GM23248 (cell line): ENCODE measurements at regions not wholly inside any gene's neighbourhood (a gene's known extent, or its start where the extent isn't known, plus 50 kb on each side); places are given as distances from the start of the nearest gene placed in this dataset.

Experiments
- DNase-seq: peaks from one replicate; pipeline ENCODE4 v3.0.0-alpha.2; 2015
- H2AFZ ChIP-seq: fragments of 200-600 bp; sonication (generic); 2 replicates; pipeline ENCODE4 v1.6.1; 2016; ENCODE audit warnings: antibody characterized with exemption
- H3F3A ChIP-seq: fragments of 200-600 bp; sonication (generic); 2 replicates; pipeline ENCODE4 v1.6.1; 2016; ENCODE audit warnings: mild to moderate bottlenecking, antibody characterized with exemption, mixed run types; ENCODE audit not compliant: insufficient read depth
- H3K27ac ChIP-seq: fragments of 200-600 bp; sonication (generic); 2 replicates; pipeline ENCODE4 v1.5.1; 2016; ENCODE audit warnings: mild to moderate bottlenecking
- H3K27me3 ChIP-seq: fragments of 200-600 bp; sonication (generic); replicated peaks from 2 replicates; pipeline ENCODE4 v1.6.1; 2016; ENCODE audit warnings: mild to moderate bottlenecking; ENCODE audit not compliant: insufficient read depth
- H3K36me3 ChIP-seq: fragments of 200-600 bp; sonication (generic); 2 replicates; pipeline ENCODE4 v1.6.1; 2016; ENCODE audit warnings: low read depth, mild to moderate bottlenecking
- H3K4me1 ChIP-seq: fragments of 200-600 bp; sonication (generic); 2 replicates; pipeline ENCODE4 v1.6.1; 2016; ENCODE audit warnings: mild to moderate bottlenecking; ENCODE audit not compliant: insufficient read depth
- H3K4me2 ChIP-seq: fragments of 200-600 bp; sonication (generic); one replicate; pipeline ENCODE4 v1.6.1; 2016; ENCODE audit warnings: mild to moderate bottlenecking; ENCODE audit not compliant: unreplicated experiment
- H3K4me3 ChIP-seq: fragments of 200-600 bp; sonication (generic); 2 replicates; pipeline ENCODE4 v1.5.1; 2016; ENCODE audit warnings: mild to moderate bottlenecking
- H3K79me2 ChIP-seq: fragments of 200-600 bp; sonication (generic); 2 replicates; pipeline ENCODE4 v1.6.1; 2016; ENCODE audit warnings: mild to moderate bottlenecking; ENCODE audit not compliant: insufficient read depth
- H3K9ac ChIP-seq: fragments of 200-600 bp; sonication (generic); 2 replicates; pipeline ENCODE4 v1.6.1; 2016; ENCODE audit warnings: mild to moderate bottlenecking
- H3K9me2 ChIP-seq: fragments of 200-600 bp; sonication (generic); 2 replicates; pipeline ENCODE4 v1.6.1; 2016; ENCODE audit warnings: mixed run types, mild to moderate bottlenecking, moderate library complexity; ENCODE audit not compliant: insufficient read depth
- H3K9me3 ChIP-seq: fragments of 200-600 bp; sonication (generic); one replicate; pipeline ENCODE4 v1.6.1; 2017; ENCODE audit warnings: low read depth
- H4K20me1 ChIP-seq: fragments of 200-600 bp; sonication (generic); 2 replicates; pipeline ENCODE4 v1.6.0; 2016; ENCODE audit not compliant: insufficient read depth
- EZH2 ChIP-seq: fragments of 200-600 bp; sonication (generic); IDR thresholded peaks from 2 replicates; pipeline ENCODE4 v1.6.1; 2018; ENCODE audit warnings: antibody characterized with exemption, mild to moderate bottlenecking; ENCODE audit not compliant: insufficient read depth, poor library complexity, severe bottlenecking
- EZH2phosphoT487 ChIP-seq: fragments of 200-600 bp; sonication (generic); IDR thresholded peaks from 2 replicates; pipeline ENCODE4 v1.6.1; 2018; ENCODE audit warnings: antibody characterized with exemption, moderate library complexity, mild to moderate bottlenecking, low read depth; ENCODE audit not compliant: insufficient read depth
- WGBS, 2 experiments: methylation state at CpG; one replicate each; pipeline ENCODE4 v1.1.6; 2015 to 2017; ENCODE audit warnings: low lambda C conversion rate in 2 of 2, low coverage in 1 of 2; ENCODE audit errors: missing lambda C conversion rate in 2 of 2; 5-methylcytosine and 5-hydroxymethylcytosine counted together
- in situ Hi-C: fragments of 300-500 bp; cut with MboI; formaldehyde crosslinking; loops from 2 replicates; pipeline ENCODE4 v1.15.0; 2020

- Histone ChIP-seq H2AFZ (no peak overlapping the region), H3F3A (no peaks in the 10 kb centered on the region), H3K4me2 (no peak overlapping the region), H3K27me3 (0 out of 2 replicates have a peak, but pooled peaks cover 8% of the 10 kb centered on the region), H3K4me3 (no peak overlapping the region), H3K9ac (no peak overlapping the region), H4K20me1 (no peaks in the 10 kb centered on the region), H3K4me1 (no peaks in the 10 kb centered on the region), H3K9me2 (no peaks in the 10 kb centered on the region), H3K79me2 (no peaks in the 10 kb centered on the region), H3K36me3 (no peaks in the 10 kb centered on the region), H3K27ac (no peak overlapping the region), H3K9me3 (no peaks in the 10 kb centered on the region)
- in situ Hi-C loops, result no loop called here
- no peak for DNase-seq
- TF ChIP-seq EZH2phosphoT487, result no peak
- TF ChIP-seq EZH2, result no peak
These were observed 115.0 kb upstream of the CCDC85A start for GRCh38 chr2:56068746-56069145.

GRCh38 chr2:56077359-56077915 is 106.4 kb upstream of the CCDC85A start:
- in situ Hi-C loops, result no loop called here
- no peaks in the 10 kb centered on the region for H3F3A ChIP-seq
- peaks cover 35% of the 10 kb centered on the region for H3K27me3 ChIP-seq
- no peaks in the 10 kb centered on the region for H3K4me1 ChIP-seq
- H3K9ac ChIP-seq, result no peak overlapping the region
- H3K36me3 ChIP-seq, result no peaks in the 10 kb centered on the region
- no peak overlapping the region for H3K4me2 ChIP-seq
- no peaks in the 10 kb centered on the region for H4K20me1 ChIP-seq
- H3K79me2 ChIP-seq, result no peaks in the 10 kb centered on the region
- WGBS, 2 experiments, result 49% methylated on average over 6 of the region's 6 CpGs
- H2AFZ ChIP-seq, result no peak overlapping the region
- TF ChIP-seq EZH2phosphoT487 (no peak), EZH2 (no peak)
- no peaks in the 10 kb centered on the region for H3K9me2 ChIP-seq
- peak; percentile 38 for DNase-seq
- H3K9me3 ChIP-seq, result no peaks in the 10 kb centered on the region
- H3K27ac ChIP-seq, result no peak overlapping the region
- no peak overlapping the region for H3K4me3 ChIP-seq

- DNase-seq, result no peak
- Histone ChIP-seq H3K9me2 (no peaks in the 10 kb centered on the region), H2AFZ (no peak overlapping the region), H3K9ac (no peak overlapping the region), H3K4me2 (no peak overlapping the region), H3K4me3 (no peak overlapping the region), H3K27me3 (peaks cover 11% of the 10 kb centered on the region), H3F3A (no peaks in the 10 kb centered on the region), H3K79me2 (no peaks in the 10 kb centered on the region), H4K20me1 (no peaks in the 10 kb centered on the region), H3K36me3 (no peaks in the 10 kb centered on the region), H3K27ac (no peak overlapping the region), H3K9me3 (no peaks in the 10 kb centered on the region), H3K4me1 (no peaks in the 10 kb centered on the region)
- TF ChIP-seq EZH2, result no peak
- TF ChIP-seq EZH2phosphoT487, result no peak
- WGBS, 2 experiments, result 14 to 19% methylated on average over 4 of the region's 4 CpGs
- in situ Hi-C loops, result no loop called here
These were observed 101.1 kb upstream of the CCDC85A start for GRCh38 chr2:56082665-56083064.

- Histone ChIP-seq H4K20me1 (no peaks in the 10 kb centered on the region), H3K4me1 (no peaks in the 10 kb centered on the region), H3K36me3 (no peaks in the 10 kb centered on the region), H2AFZ (no peak overlapping the region), H3K79me2 (no peaks in the 10 kb centered on the region), H3K9ac (no peak overlapping the region), H3K27me3 (0 out of 2 replicates have a peak, but pooled peaks cover 3% of the 10 kb centered on the region), H3F3A (no peaks in the 10 kb centered on the region), H3K4me3 (no peak overlapping the region), H3K9me3 (no peaks in the 10 kb centered on the region), H3K9me2 (no peaks in the 10 kb centered on the region), H3K4me2 (no peak overlapping the region), H3K27ac (no peak overlapping the region)
- in situ Hi-C loops, result no loop called here
- WGBS, 2 experiments, result 44 to 47% methylated on average over 5 of the region's 5 CpGs
- DNase-seq, result no peak
- TF ChIP-seq EZH2 (no peak), EZH2phosphoT487 (no peak)
These were observed 99.5 kb upstream of the CCDC85A start for GRCh38 chr2:56084111-56084901.
